H1 (cell line): ENCODE measurements at regions not wholly inside any gene's neighbourhood (a gene's known extent, or its start where the extent isn't known, plus 50 kb on each side); places are given as distances from the start of the nearest gene placed in this dataset.
A peak's percentile ranks its signal among the peaks of the same experiment; 100 is the strongest.

Experiments
- ASH2L ChIP-seq: fragments of 200-600, 300-600 bp; sonication (generic); IDR thresholded peaks from one replicate; pipeline ENCODE4 v1.7.1; 2017; ENCODE audit warnings: low read length
- GTF2F1 ChIP-seq: IDR thresholded peaks from 2 replicates; pipeline ENCODE4 v1.6.1; 2012; ENCODE audit warnings: low read depth, low read length, improper control_type of control experiment, borderline replicate concordance
- JUN ChIP-seq: IDR thresholded peaks from 2 replicates; pipeline ENCODE4 v1.6.1; 2011; ENCODE audit warnings: low read depth, mild to moderate bottlenecking, improper control_type of control experiment, low read length
- RAD21 ChIP-seq, 2 experiments: IDR thresholded peaks in 1 of 2; conservative IDR thresholded peaks in 1 of 2; 2 replicates each; pipeline ENCODE4 v1.6.1; 2011; ENCODE audit warnings: low read depth in 2 of 2, low read length in 2 of 2, improper control_type of control experiment in 1 of 2, inconsistent platforms in 1 of 2, mild to moderate bottlenecking in 1 of 2, moderate library complexity in 1 of 2
- ZNF274 ChIP-seq: IDR thresholded peaks from 2 replicates; pipeline ENCODE4 v1.7.0; 2012; ENCODE audit warnings: low read length, borderline replicate concordance; ENCODE audit errors: extremely low read depth
- TF ChIP-seq, protein P1 (sequence below): fragments of 300-600 bp; sonication (generic); IDR thresholded peaks from 2 replicates; pipeline ENCODE4 v1.7.1; 2012; ENCODE audit warnings: low read length, moderate library complexity, mild to moderate bottlenecking, inconsistent platforms; ENCODE audit not compliant: insufficient replicate concordance
- TF ChIP-seq, protein P2 (sequence below): IDR thresholded peaks from 2 replicates; pipeline ENCODE4 v1.6.1; 2011; ENCODE audit warnings: low read length, improper control_type of control experiment
- TF ChIP-seq, protein P3 (sequence below), 3 experiments: IDR thresholded peaks; 1 replicate in 2 of 3; 2 replicates in 1 of 3; pipeline versions ENCODE4 v1.5.1 to v1.6.1; 2011; ENCODE audit warnings: low read length in 3 of 3, mild to moderate bottlenecking in 3 of 3, inconsistent platforms in 2 of 3, low read depth in 1 of 3, moderate library complexity in 1 of 3; ENCODE audit not compliant: insufficient read depth in 1 of 3; ENCODE audit errors: control extremely low read depth in 1 of 3

DNA sequence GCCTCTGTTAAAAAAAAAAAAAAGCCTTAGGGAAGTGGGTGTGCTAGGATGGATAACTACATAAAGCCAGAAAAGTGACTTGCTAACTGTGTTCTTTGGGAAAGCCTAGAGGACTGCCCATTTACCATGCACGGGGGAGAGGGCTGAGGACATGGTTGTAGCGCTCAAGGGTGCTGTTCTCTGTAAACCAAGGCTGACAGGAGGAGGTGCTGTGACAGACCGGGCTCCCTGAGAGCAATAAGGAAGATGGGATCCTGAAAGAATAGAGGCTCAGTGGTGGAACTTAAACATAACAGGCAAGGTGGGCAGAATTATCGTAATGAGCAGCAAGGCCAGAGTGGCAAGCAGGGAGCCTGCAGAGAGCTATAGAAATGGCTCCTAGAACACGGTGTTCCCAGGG lies 98.5 kb upstream of the DISP3 start (continued):
- TF ChIP-seq, protein P1, sequence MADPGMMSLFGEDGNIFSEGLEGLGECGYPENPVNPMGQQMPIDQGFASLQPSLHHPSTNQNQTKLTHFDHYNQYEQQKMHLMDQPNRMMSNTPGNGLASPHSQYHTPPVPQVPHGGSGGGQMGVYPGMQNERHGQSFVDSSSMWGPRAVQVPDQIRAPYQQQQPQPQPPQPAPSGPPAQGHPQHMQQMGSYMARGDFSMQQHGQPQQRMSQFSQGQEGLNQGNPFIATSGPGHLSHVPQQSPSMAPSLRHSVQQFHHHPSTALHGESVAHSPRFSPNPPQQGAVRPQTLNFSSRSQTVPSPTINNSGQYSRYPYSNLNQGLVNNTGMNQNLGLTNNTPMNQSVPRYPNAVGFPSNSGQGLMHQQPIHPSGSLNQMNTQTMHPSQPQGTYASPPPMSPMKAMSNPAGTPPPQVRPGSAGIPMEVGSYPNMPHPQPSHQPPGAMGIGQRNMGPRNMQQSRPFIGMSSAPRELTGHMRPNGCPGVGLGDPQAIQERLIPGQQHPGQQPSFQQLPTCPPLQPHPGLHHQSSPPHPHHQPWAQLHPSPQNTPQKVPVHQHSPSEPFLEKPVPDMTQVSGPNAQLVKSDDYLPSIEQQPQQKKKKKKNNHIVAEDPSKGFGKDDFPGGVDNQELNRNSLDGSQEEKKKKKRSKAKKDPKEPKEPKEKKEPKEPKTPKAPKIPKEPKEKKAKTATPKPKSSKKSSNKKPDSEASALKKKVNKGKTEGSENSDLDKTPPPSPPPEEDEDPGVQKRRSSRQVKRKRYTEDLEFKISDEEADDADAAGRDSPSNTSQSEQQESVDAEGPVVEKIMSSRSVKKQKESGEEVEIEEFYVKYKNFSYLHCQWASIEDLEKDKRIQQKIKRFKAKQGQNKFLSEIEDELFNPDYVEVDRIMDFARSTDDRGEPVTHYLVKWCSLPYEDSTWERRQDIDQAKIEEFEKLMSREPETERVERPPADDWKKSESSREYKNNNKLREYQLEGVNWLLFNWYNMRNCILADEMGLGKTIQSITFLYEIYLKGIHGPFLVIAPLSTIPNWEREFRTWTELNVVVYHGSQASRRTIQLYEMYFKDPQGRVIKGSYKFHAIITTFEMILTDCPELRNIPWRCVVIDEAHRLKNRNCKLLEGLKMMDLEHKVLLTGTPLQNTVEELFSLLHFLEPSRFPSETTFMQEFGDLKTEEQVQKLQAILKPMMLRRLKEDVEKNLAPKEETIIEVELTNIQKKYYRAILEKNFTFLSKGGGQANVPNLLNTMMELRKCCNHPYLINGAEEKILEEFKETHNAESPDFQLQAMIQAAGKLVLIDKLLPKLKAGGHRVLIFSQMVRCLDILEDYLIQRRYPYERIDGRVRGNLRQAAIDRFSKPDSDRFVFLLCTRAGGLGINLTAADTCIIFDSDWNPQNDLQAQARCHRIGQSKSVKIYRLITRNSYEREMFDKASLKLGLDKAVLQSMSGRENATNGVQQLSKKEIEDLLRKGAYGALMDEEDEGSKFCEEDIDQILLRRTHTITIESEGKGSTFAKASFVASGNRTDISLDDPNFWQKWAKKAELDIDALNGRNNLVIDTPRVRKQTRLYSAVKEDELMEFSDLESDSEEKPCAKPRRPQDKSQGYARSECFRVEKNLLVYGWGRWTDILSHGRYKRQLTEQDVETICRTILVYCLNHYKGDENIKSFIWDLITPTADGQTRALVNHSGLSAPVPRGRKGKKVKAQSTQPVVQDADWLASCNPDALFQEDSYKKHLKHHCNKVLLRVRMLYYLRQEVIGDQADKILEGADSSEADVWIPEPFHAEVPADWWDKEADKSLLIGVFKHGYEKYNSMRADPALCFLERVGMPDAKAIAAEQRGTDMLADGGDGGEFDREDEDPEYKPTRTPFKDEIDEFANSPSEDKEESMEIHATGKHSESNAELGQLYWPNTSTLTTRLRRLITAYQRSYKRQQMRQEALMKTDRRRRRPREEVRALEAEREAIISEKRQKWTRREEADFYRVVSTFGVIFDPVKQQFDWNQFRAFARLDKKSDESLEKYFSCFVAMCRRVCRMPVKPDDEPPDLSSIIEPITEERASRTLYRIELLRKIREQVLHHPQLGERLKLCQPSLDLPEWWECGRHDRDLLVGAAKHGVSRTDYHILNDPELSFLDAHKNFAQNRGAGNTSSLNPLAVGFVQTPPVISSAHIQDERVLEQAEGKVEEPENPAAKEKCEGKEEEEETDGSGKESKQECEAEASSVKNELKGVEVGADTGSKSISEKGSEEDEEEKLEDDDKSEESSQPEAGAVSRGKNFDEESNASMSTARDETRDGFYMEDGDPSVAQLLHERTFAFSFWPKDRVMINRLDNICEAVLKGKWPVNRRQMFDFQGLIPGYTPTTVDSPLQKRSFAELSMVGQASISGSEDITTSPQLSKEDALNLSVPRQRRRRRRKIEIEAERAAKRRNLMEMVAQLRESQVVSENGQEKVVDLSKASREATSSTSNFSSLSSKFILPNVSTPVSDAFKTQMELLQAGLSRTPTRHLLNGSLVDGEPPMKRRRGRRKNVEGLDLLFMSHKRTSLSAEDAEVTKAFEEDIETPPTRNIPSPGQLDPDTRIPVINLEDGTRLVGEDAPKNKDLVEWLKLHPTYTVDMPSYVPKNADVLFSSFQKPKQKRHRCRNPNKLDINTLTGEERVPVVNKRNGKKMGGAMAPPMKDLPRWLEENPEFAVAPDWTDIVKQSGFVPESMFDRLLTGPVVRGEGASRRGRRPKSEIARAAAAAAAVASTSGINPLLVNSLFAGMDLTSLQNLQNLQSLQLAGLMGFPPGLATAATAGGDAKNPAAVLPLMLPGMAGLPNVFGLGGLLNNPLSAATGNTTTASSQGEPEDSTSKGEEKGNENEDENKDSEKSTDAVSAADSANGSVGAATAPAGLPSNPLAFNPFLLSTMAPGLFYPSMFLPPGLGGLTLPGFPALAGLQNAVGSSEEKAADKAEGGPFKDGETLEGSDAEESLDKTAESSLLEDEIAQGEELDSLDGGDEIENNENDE: no peak
- no peak for TF ChIP-seq ASH2L
- TF ChIP-seq GTF2F1: no peak
- TF ChIP-seq, protein P2, sequence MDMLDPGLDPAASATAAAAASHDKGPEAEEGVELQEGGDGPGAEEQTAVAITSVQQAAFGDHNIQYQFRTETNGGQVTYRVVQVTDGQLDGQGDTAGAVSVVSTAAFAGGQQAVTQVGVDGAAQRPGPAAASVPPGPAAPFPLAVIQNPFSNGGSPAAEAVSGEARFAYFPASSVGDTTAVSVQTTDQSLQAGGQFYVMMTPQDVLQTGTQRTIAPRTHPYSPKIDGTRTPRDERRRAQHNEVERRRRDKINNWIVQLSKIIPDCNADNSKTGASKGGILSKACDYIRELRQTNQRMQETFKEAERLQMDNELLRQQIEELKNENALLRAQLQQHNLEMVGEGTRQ: no peak
- TF ChIP-seq JUN: no peak
- no peak for TF ChIP-seq ZNF274
- TF ChIP-seq, protein P3, sequence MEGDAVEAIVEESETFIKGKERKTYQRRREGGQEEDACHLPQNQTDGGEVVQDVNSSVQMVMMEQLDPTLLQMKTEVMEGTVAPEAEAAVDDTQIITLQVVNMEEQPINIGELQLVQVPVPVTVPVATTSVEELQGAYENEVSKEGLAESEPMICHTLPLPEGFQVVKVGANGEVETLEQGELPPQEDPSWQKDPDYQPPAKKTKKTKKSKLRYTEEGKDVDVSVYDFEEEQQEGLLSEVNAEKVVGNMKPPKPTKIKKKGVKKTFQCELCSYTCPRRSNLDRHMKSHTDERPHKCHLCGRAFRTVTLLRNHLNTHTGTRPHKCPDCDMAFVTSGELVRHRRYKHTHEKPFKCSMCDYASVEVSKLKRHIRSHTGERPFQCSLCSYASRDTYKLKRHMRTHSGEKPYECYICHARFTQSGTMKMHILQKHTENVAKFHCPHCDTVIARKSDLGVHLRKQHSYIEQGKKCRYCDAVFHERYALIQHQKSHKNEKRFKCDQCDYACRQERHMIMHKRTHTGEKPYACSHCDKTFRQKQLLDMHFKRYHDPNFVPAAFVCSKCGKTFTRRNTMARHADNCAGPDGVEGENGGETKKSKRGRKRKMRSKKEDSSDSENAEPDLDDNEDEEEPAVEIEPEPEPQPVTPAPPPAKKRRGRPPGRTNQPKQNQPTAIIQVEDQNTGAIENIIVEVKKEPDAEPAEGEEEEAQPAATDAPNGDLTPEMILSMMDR (IDR thresholded peaks at IDR 0.05; ENCODE audit: control extremely low read depth in 1 of 3, insufficient read depth in 1 of 3, low read depth in 1 of 3, low read length in 3 of 3): peak in 2 of 3 experiments; percentile 11 to 33; a peak in 3 of 4 replicates
- peak; percentile 2 to 22; a peak in 1 of 4 replicates for TF ChIP-seq RAD21 (IDR thresholded peaks at IDR 0.05 in 1 of 2, conservative IDR thresholded peaks at IDR 0.05 in 1 of 2; ENCODE audit: low read depth in 2 of 2, low read length in 2 of 2)
